Activated CD4-positive, alpha-beta T cell treated with anti-CD3 and anti-CD28 coated beads for 4 hours (primary cell): ENCODE measurements at regions not wholly inside any gene's neighbourhood (a gene's known extent, or its start where the extent isn't known, plus 50 kb on each side); places are given as distances from the start of the nearest gene placed in this dataset.
"Not testable (repeated sequence)": the region's sequence is repeated elsewhere in the genome, so short reads cannot be mapped to it uniquely, and the experiment has no call there.

Experiments
- DNase-seq, 2 donors: peaks; one replicate each; pipeline ENCODE4 v3.0.0-alpha.2; 2020

- DNase-seq = no peak
Measured at GRCh38 chr6:103870970-103871369, 988.7 kb downstream of the HACE1 start.

- no peak for DNase-seq
Measured at GRCh38 chr6:103862297-103862696, 997.4 kb downstream of the HACE1 start.

DNA sequence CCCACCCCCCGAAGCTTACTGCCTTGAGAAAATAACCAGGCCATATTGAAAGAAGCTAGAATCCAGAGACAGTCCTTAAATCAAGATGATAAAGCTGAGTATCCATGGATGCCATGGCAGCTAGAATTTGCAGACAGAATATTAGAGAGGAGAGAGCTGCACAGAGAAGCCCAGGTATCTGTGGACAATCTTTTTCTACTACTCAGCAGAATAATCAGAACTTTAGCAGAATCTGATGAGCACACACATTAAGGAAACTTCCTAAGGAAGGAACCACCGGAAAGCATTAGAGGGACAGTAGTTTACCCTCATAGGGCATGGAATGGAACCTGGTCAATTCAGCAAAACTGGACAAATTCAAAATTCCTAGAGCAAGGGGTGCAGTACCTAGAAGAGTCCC is 1001.7 kb downstream of the HACE1 start:
- DNase-seq = no peak

DNA sequence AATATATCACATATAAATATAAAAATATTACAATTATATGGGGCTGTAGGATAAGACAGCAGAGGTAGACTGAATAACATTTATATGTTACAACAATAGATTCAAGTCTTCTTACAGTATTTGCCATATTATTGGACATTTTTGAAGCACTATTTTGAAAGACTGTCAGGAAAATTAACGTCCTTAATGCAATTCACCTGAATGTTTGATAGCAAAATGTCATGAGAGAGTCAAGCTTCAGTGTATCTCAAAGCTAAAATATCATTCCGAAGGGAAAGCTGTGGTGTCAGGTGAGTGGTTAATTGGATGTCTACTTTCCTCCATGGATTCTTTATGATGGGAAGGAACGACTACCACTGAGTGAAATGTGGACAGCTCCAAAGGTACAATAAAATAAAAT is 1004.0 kb downstream of the HACE1 start:
- DNase-seq = no peak

GRCh38 chr6:103854059-103854458 is 1005.7 kb downstream of the HACE1 start:
- no peak for DNase-seq

- DNase-seq = no peak
Measured at GRCh38 chr6:103838457-103838856, 1021.3 kb downstream of the HACE1 start.

GRCh38 chr6:103826209-103826608 is 1033.5 kb downstream of the HACE1 start:
- no peak for DNase-seq

GRCh38 chr6:103820148-103820547 is 1039.6 kb downstream of the HACE1 start:
- no peak for DNase-seq

DNA sequence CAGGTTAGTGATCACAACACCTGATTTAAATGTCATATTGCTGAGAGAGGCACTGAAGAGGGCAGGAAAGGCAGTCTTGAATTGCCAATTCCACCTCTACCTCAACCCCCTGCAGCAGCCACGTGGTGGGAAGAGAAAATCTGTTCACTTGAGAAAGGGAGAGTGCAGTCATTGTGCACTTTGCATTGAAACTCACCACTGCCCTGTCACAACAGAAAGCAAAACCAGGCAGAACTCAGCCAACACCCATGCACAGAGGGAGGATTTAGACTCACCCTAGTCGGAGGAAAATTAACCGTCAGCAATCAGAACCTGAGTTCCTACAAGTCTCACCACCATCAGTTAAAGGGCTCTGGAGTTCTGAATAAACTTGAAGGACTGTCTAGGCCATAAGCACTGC is 1040.2 kb downstream of the HACE1 start:
- DNase-seq = no peak

DNA sequence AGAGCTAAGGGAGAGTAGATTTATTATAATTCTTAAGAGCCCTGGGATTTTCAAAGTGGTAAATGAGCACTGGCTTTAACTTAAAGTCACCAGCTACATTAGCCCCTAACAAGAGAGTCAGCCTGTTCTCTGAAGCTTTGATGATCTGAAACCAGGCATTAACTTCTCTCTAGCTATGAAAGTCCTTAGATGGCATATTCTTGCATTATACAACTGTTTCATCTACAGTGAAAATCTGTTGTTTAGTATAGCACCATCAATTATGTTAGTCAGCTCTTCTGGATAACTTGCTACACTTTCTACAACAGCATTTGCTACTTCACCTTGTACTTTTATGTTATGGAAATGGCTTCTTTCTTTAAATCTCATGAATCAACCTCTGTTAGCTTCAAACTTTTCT is 1046.7 kb downstream of the HACE1 start:
- DNase-seq = no peak

GRCh38 chr6:103801901-103802479 is 1057.7 kb downstream of the HACE1 start:
- not testable (repeated sequence) for DNase-seq

DNA sequence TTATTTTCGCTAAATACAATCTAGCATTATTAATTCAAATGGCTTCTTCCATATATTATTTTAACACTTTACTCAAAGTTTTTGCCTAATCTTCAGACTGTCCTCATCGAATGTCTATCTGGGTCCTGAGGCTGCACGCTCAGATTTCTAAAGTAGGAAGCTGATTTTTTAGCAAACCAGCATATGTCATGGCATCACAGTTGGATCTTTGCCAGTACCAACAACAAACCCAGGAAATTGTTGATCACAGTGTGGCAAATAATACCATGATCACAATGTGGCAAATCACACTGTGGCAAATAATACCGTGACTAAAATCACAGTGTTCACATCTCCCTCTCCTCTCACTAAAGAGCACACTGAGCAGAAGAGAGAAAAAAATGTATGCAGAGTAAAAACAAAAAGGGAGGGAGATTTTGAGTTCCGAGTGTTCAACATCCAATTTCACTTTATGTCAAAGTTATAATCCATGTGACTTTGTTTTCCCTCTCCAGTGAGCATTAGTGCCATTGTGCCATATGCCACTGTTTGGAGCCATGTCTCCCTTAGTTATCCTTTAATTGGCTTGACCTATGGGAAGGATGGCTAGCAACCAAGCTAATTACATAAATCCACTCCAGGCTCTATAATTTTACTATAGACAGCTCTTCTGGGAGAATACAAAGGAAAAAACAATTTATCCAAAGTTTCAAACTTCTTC is 1059.6 kb downstream of the HACE1 start:
- no peak for DNase-seq

- DNase-seq = no peak
Measured at GRCh38 chr6:103798166-103798565, 1061.6 kb downstream of the HACE1 start.

- no peak for DNase-seq
Measured at GRCh38 chr6:103797738-103798137, 1062.0 kb downstream of the HACE1 start.

- DNase-seq = no peak
Measured at GRCh38 chr6:103791458-103791857, 1068.3 kb downstream of the HACE1 start.

DNA sequence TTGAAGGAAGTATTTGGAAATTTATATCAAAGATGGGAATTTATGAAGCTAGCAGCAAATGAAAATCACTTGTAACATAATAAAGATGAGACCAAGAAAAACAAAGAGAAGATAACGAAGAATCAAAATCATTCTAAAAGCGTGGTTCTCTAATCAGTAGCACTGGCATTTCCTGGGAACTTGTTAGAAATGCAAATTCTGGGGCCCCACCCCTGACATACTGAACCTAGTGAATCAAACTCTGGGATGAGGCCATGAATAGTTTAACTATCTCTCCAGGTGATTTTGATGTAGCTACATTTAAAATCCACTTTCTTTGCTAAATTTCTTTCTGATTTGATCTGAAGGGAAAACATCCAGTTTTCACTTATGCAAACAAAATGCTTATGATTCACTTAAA is 1075.6 kb downstream of the HACE1 start:
- DNase-seq = no peak

DNA sequence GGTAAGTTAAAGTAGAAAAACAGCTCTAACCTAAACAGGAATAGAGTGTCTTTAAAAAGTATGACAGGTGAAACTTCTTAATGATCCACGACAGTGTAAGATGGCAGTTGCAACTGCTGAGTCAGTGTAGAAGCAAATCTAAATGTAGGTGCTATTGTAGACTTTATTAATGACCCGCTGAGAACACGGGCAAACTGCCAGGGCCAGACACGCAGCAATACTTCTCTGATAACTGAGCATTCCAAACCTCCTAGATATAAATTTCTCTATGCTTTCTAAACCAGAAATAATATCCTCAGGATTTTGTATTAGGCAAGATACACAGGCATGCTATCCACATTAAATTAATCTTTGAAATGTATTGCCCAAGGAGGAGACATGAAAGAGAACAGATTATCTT is 1076.4 kb downstream of the HACE1 start:
- DNase-seq = no peak

DNA sequence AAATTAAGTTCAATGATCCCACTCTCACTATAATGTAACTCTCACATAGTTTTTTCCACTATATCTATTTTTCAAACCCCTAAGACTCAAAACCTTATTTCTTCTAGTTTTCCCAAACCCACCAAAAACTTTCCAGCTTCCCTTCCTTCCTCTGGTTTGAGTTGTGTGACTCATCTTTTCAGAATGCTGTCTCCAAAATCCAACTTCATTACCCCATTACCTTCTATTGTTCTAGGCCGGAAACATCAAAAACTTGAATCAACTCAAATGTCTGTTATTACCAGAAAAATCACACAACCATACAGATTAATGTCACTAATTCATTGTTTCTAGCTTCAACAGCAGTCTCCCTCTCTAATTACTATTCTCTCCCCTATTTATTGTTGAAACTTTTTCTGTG is 1090.3 kb downstream of the HACE1 start:
- no peak for DNase-seq

DNA sequence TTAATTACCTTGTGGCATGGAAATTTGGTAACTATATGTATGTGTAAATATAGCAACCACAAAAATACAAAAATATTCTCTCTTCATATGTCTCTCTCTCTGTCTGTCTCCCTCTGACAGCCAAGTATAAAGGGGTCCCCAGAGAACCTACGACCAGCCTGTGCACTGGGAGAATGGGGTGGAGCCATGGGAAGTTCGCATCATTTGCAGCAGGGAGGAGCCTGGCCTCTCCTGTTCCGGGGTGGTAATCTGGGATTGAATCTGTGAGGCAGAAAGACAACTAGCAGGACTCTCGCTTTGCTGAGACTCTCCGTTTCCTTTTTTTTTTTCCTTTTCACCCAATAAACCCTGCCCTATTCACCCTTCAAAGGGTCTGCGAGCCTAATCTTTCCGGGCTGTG is 1109.1 kb downstream of the HACE1 start:
- DNase-seq = no peak

GRCh38 chr6:103734016-103734415 is 1125.7 kb downstream of the HACE1 start:
- no peak for DNase-seq

DNA sequence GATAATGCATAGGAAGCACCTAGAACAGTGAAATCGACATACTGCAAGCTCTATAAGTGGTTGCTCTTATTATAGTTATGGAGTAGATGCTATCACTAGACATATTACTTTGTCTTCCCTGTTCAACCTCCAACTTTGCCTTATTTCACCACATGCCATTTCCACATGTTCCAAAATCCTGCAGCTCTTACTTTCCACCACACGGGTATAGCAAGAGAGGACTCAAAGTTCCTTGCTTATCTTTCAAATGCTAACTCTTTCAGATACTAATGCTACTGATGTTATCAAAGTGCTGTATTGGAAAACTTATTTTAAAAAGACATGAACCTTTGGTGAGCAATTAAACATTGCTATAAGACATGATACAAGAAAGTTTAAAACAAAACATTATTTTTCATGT is 1130.1 kb downstream of the HACE1 start:
- no peak for DNase-seq

GRCh38 chr6:103723438-103724322 is 1136.0 kb downstream of the HACE1 start:
- DNase-seq = no peak

DNA sequence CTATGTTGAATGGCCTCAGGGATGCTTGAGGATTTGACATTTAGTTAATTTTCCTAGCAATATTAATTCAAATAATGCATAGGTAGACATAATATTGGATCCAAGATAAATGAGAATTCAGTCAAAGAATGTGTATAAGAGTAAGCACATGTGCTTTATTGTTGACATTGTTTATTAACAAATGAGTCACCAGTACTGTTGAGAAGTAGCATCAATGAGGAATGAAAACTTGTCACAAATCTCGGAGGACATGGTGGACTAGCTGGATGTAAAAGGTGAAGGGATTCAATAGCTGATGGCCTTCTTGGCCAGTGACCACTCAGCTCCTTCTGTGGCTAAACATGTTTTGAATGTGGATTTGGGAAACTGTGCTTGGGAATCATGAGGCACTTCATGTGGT is 1137.0 kb downstream of the HACE1 start:
- DNase-seq = no peak

GRCh38 chr6:103721923-103722322 is 1137.8 kb downstream of the HACE1 start:
- DNase-seq = no peak
